IMR-90 (cell line): ENCODE measurements at regions not wholly inside any gene's neighbourhood (a gene's known extent, or its start where the extent isn't known, plus 50 kb on each side); places are given as distances from the start of the nearest gene placed in this dataset.

Source experiments
- ATAC-seq: fragments of 200-7000 bp; cut with Tn5 transposase; 2 replicates; pipeline ENCODE4 v1.9.1; 2020; ENCODE audit warnings: low read depth, mild to moderate bottlenecking, moderate library complexity
- BruUV-seq: library from RNA; stranded (reverse); fragments of 400-500 nt; replicated peaks from 2 replicates; lab custom pipeline; 2021; lab: Mats Ljungman, UMichigan
- CTCF ChIA-PET: fragments of 300-600 bp; formaldehyde crosslinking; extraction: SDS; loops from one replicate; lab custom pipeline; 2021; ENCODE audit warnings: antibody characterized with exemption; lab: Yijun Ruan, JAX
- POLR2A ChIA-PET: fragments of 300-600 bp; sonication (Branson Sonifier 250); formaldehyde crosslinking; loops from one replicate; lab custom pipeline; 2022; ENCODE audit warnings: antibody characterized with exemption; ENCODE audit not compliant: unreplicated experiment; lab: Charles Lee
- DNase-seq: peaks from one replicate; pipeline ENCODE4 v3.0.0; 2013
- H2AFZ ChIP-seq: replicated peaks from 2 replicates; pipeline ENCODE3; 2013; ENCODE audit warnings: low read length, mild to moderate bottlenecking; ENCODE audit not compliant: poor library complexity
- H2AK5ac ChIP-seq: 2 replicates; pipeline ENCODE4 v1.6.1; 2013; ENCODE audit warnings: low read depth, low read length, inconsistent platforms
- H2AK9ac ChIP-seq: replicated peaks from 2 replicates; pipeline ENCODE3; 2013; ENCODE audit warnings: mild to moderate bottlenecking, low read depth, low read length, moderate library complexity; ENCODE audit not compliant: poor library complexity
- H2BK120ac ChIP-seq: 2 replicates; pipeline ENCODE4 v1.6.1; 2013; ENCODE audit warnings: low read depth, low read length, inconsistent platforms
- H2BK15ac ChIP-seq: 3 replicates; pipeline ENCODE4 v1.6.1; 2013; ENCODE audit warnings: low read depth, low read length, inconsistent platforms
- H2BK20ac ChIP-seq: 2 replicates; pipeline ENCODE4 v1.6.1; 2013; ENCODE audit warnings: low read depth, mild to moderate bottlenecking, inconsistent platforms, low read length, moderate library complexity
- H2BK5ac ChIP-seq: 2 replicates; pipeline ENCODE4 v1.6.1; 2013; ENCODE audit warnings: mild to moderate bottlenecking, low read depth, low read length, inconsistent platforms; ENCODE audit not compliant: poor library complexity, severe bottlenecking
- H3K14ac ChIP-seq: replicated peaks from 2 replicates; pipeline ENCODE4 v1.6.1; 2013; ENCODE audit warnings: low read depth, low read length, inconsistent platforms
- H3K18ac ChIP-seq: 2 replicates; pipeline ENCODE4 v1.6.1; 2013; ENCODE audit warnings: low read depth, low read length, control low read depth
- H3K23ac ChIP-seq: 2 replicates; pipeline ENCODE4 v1.6.1; 2013; ENCODE audit warnings: low read depth, low read length, inconsistent platforms
- H3K27ac ChIP-seq: 2 replicates; pipeline ENCODE4 v1.5.1; 2013; ENCODE audit warnings: mild to moderate bottlenecking, control low read depth, low read length; ENCODE audit not compliant: insufficient read depth
- H3K27me3 ChIP-seq: 2 replicates; pipeline ENCODE4 v1.6.1; 2013; ENCODE audit warnings: low read length; ENCODE audit not compliant: control insufficient read depth, insufficient read depth
- H3K36me3 ChIP-seq: 2 replicates; pipeline ENCODE4 v1.6.1; 2013; ENCODE audit warnings: low read length, mixed read lengths; ENCODE audit not compliant: control insufficient read depth, insufficient read depth
- H3K4ac ChIP-seq: 2 replicates; pipeline ENCODE4 v1.6.1; 2013; ENCODE audit warnings: low read depth, low read length, inconsistent platforms
- H3K4me1 ChIP-seq: 2 replicates; pipeline ENCODE4 v1.6.1; 2013; ENCODE audit warnings: low read length, mixed read lengths; ENCODE audit not compliant: control insufficient read depth, insufficient read depth
- H3K4me2 ChIP-seq: 2 replicates; pipeline ENCODE4 v1.6.1; 2013; ENCODE audit warnings: low read depth, mild to moderate bottlenecking, control low read depth, low read length, moderate library complexity
- H3K4me3 ChIP-seq: 2 replicates; pipeline ENCODE4 v1.5.1; 2013; ENCODE audit warnings: low read depth, mild to moderate bottlenecking, control low read depth, low read length, moderate library complexity; ENCODE audit not compliant: insufficient read depth
- H3K56ac ChIP-seq: 2 replicates; pipeline ENCODE4 v1.6.1; 2013; ENCODE audit warnings: low read length, inconsistent platforms; ENCODE audit not compliant: insufficient read depth; ENCODE audit errors: extremely low read depth
- H3K79me1 ChIP-seq, 2 experiments: 2 replicates each; pipeline ENCODE4 v1.6.1; 2013; ENCODE audit warnings: low read length in 2 of 2, inconsistent platforms in 1 of 2, low read depth in 1 of 2
- H3K9ac ChIP-seq: 2 replicates; pipeline ENCODE4 v1.6.1; 2013; ENCODE audit warnings: low read depth, low read length, control low read depth
- H3K9me1 ChIP-seq: 2 replicates; pipeline ENCODE4 v1.6.1; 2013; ENCODE audit warnings: low read length, inconsistent platforms; ENCODE audit not compliant: insufficient read depth
- H3K9me3 ChIP-seq: 2 replicates; pipeline ENCODE4 v1.6.1; 2013; ENCODE audit warnings: low read length; ENCODE audit not compliant: control insufficient read depth, insufficient read depth
- H4K20me1 ChIP-seq: 2 replicates; pipeline ENCODE4 v1.6.1; 2013; ENCODE audit warnings: low read length, inconsistent platforms; ENCODE audit not compliant: insufficient read depth
- H4K5ac ChIP-seq: 2 replicates; pipeline ENCODE4 v1.6.1; 2013; ENCODE audit warnings: mild to moderate bottlenecking, low read depth, low read length, control low read depth
- H4K8ac ChIP-seq, 2 experiments: 2 replicates each; pipeline ENCODE4 v1.6.1; 2013; ENCODE audit warnings: low read depth in 2 of 2, low read length in 2 of 2, control low read depth in 1 of 2, inconsistent platforms in 1 of 2
- H4K91ac ChIP-seq: 2 replicates; pipeline ENCODE4 v1.6.1; 2013; ENCODE audit warnings: low read depth, low read length, inconsistent platforms; ENCODE audit not compliant: insufficient read depth
- CHD1 ChIP-seq: IDR thresholded peaks from 2 replicates; pipeline ENCODE4 v1.6.1; 2012; ENCODE audit warnings: low read depth, low read length, improper control_type of control experiment
- MAFK ChIP-seq: IDR thresholded peaks from 2 replicates; pipeline ENCODE4 v1.6.1; 2012; ENCODE audit warnings: low read depth, low read length, improper control_type of control experiment
- MXI1 ChIP-seq: IDR thresholded peaks from 2 replicates; pipeline ENCODE4 v1.6.1; 2012; ENCODE audit warnings: low read depth, mild to moderate bottlenecking, low read length, moderate library complexity, borderline replicate concordance
- RCOR1 ChIP-seq: IDR thresholded peaks from 2 replicates; pipeline ENCODE4 v1.6.1; 2012; ENCODE audit warnings: mild to moderate bottlenecking, low read length, improper control_type of control experiment; ENCODE audit not compliant: insufficient replicate concordance
- SMC3 ChIP-seq: fragments of 150-350 bp; IDR thresholded peaks from 2 replicates; pipeline ENCODE4 v1.6.1; 2016; ENCODE audit warnings: low read depth, mild to moderate bottlenecking, antibody characterized with exemption, low read length, moderate library complexity
- WGBS, 2 experiments: methylation state at CpG; one replicate each; pipeline versions ENCODE4 v1.1.5 to v1.1.7; 2013; ENCODE audit warnings: missing lambda C conversion rate in 2 of 2; ENCODE audit not compliant: insufficient read length in 1 of 2; ENCODE audit errors: extremely low coverage in 2 of 2; 5-methylcytosine and 5-hydroxymethylcytosine counted together
- dilution Hi-C: fragments of 300-500 bp; cut with HindIII; formaldehyde crosslinking; loops from one replicate; pipeline ENCODE4 v1.14.3; 2018; ENCODE audit warnings: low sequenced_read_pairs; ENCODE audit not compliant: unreplicated experiment
- in situ Hi-C: fragments of 300-500 bp; cut with MboI; formaldehyde crosslinking; loops from 3 replicates; pipeline ENCODE4 v1.14.3; 2019; ENCODE audit warnings: low sequenced_read_pairs, inconsistent platforms, mixed read lengths
- intact Hi-C: fragments of 100-400 bp; cut with micrococcal nuclease; formaldehyde crosslinking; loops from 2 replicates; pipeline ENCODE4 v1.10.0; 2022

DNA sequence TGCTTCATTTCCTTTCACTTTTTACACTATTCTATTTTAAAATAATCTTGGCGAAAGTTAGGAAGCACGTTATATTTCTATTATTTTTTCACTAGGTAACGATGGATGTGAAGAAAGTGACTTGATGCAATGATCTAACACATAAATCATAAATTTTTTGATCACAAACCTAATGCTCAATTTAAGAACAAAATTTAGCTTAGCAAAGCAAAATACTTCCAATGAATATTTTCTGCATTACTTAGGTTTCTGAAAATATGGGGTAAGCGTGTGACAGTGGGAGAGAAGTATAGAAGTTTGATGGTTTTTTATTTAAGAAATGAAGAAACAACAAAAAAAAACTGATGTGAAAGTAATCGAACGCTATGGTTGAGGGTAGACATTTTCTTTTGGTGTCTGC is 1528.7 kb upstream of the CDH9 start:
- Histone ChIP-seq H3K36me3 (no peaks in the 10 kb centered on the region), H3K56ac (no peak overlapping the region), H2BK5ac (no peak overlapping the region), H3K9ac (no peak overlapping the region), H3K9me1 (no peaks in the 10 kb centered on the region), H2AK5ac (no peak overlapping the region), H3K14ac (no peak overlapping the region), H2BK15ac (no peak overlapping the region), H2BK20ac (no peak overlapping the region), H4K5ac (no peak overlapping the region), H3K4me2 (no peak overlapping the region), H3K23ac (no peak overlapping the region), H3K9me3 (no peaks in the 10 kb centered on the region), H3K4ac (no peak overlapping the region), H2BK120ac (no peak overlapping the region), H3K27ac (no peak overlapping the region), H3K4me3 (no peak overlapping the region), H4K20me1 (no peaks in the 10 kb centered on the region), H4K91ac (no peak overlapping the region), H3K4me1 (no peaks in the 10 kb centered on the region), H2AK9ac (no peak overlapping the region), H3K18ac (no peak overlapping the region), H3K79me1 (no peaks in the 10 kb centered on the region), H3K27me3 (no peaks in the 10 kb centered on the region), H4K8ac (no peak overlapping the region), H2AFZ (no peak overlapping the region)
- dilution Hi-C loops: no loop called here
- ATAC-seq (no peak), DNase-seq (no peak)
- 100% methylated on average over 1 of the region's 6 CpGs; no CpG with 5 or more reads in 1 of the 2 experiments for WGBS, 2 experiments
- TF ChIP-seq MXI1 (no peak), SMC3 (no peak), MAFK (peak; percentile 73), RCOR1 (no peak), CHD1 (no peak)
- intact Hi-C loops: no loop called here
- in situ Hi-C loops: no loop called here
- no TSS peak for BruUV-seq
- ChIA-PET POLR2A (no interaction called here), CTCF (no interaction called here)
